ENCODE measurements at regions not wholly inside any gene's neighbourhood (a gene's known extent, or its start where the extent isn't known, plus 50 kb on each side); places are given as distances from the start of the nearest gene placed in this dataset.

DNA sequence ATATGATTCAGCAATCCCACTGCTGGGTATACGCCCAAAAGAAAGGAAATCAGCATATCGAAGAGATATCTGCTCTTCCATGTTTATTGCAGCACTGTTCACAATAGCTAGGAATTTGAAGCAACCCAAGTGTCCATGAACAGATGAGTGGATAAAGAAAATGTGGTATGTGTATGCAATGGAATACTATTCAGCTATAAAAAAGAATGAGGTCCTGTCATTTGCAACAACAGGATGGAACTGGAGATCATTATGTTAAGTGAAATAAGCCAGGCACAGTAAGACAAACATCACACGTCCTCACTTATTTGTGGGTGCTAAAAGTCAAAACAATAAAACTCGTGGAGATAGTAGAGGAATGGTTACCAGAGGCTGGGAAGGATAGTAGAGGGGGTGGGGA is 153.8 kb upstream of the LEF1 start:
- no peaks in the 10 kb centered on the region for H3K4me1 ChIP-seq (ENCODE audit: control insufficient read depth, insufficient read depth, low read length)
- TF ChIP-seq ZNF660 (tag by site-specific recombination; IDR thresholded peaks at IDR 0.05) (no peak), ZFP69B (tag by site-specific recombination; IDR thresholded peaks at IDR 0.05) (no peak), ZNF155 (tag by site-specific recombination; IDR thresholded peaks at IDR 0.05) (no peak), ZNF239 (tag by site-specific recombination; IDR thresholded peaks at IDR 0.05) (no peak), SP3 (tag by site-specific recombination; IDR thresholded peaks at IDR 0.05) (no peak)
- TF ChIP-seq, protein P1, sequence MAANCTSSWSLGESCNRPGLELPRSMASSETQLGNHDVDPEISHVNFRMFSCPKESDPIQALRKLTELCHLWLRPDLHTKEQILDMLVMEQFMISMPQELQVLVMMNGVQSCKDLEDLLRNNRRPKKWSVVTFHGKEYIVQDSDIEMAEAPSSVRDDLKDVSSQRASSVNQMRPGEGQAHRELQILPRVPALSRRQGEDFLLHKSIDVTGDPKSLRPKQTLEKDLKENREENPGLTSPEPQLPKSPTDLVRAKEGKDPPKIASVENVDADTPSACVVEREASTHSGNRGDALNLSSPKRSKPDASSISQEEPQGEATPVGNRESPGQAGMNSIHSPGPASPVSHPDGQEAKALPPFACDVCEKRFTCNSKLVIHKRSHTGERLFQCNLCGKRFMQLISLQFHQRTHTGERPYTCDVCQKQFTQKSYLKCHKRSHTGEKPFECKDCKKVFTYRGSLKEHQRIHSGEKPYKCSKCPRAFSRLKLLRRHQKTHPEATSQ (tag by site-specific recombination; IDR thresholded peaks at IDR 0.05), result no peak
- TF ChIP-seq, protein P2, sequence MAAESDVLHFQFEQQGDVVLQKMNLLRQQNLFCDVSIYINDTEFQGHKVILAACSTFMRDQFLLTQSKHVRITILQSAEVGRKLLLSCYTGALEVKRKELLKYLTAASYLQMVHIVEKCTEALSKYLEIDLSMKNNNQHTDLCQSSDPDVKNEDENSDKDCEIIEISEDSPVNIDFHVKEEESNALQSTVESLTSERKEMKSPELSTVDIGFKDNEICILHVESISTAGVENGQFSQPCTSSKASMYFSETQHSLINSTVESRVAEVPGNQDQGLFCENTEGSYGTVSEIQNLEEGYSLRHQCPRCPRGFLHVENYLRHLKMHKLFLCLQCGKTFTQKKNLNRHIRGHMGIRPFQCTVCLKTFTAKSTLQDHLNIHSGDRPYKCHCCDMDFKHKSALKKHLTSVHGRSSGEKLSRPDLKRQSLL (tag by site-specific recombination; IDR thresholded peaks at IDR 0.05), result no peak
- TF ChIP-seq, protein P3, sequence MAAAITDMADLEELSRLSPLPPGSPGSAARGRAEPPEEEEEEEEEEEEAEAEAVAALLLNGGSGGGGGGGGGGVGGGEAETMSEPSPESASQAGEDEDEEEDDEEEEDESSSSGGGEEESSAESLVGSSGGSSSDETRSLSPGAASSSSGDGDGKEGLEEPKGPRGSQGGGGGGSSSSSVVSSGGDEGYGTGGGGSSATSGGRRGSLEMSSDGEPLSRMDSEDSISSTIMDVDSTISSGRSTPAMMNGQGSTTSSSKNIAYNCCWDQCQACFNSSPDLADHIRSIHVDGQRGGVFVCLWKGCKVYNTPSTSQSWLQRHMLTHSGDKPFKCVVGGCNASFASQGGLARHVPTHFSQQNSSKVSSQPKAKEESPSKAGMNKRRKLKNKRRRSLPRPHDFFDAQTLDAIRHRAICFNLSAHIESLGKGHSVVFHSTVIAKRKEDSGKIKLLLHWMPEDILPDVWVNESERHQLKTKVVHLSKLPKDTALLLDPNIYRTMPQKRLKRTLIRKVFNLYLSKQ (tag by site-specific recombination; IDR thresholded peaks at IDR 0.05; ENCODE audit: borderline replicate concordance), result no peak
- TF ChIP-seq, protein P4, sequence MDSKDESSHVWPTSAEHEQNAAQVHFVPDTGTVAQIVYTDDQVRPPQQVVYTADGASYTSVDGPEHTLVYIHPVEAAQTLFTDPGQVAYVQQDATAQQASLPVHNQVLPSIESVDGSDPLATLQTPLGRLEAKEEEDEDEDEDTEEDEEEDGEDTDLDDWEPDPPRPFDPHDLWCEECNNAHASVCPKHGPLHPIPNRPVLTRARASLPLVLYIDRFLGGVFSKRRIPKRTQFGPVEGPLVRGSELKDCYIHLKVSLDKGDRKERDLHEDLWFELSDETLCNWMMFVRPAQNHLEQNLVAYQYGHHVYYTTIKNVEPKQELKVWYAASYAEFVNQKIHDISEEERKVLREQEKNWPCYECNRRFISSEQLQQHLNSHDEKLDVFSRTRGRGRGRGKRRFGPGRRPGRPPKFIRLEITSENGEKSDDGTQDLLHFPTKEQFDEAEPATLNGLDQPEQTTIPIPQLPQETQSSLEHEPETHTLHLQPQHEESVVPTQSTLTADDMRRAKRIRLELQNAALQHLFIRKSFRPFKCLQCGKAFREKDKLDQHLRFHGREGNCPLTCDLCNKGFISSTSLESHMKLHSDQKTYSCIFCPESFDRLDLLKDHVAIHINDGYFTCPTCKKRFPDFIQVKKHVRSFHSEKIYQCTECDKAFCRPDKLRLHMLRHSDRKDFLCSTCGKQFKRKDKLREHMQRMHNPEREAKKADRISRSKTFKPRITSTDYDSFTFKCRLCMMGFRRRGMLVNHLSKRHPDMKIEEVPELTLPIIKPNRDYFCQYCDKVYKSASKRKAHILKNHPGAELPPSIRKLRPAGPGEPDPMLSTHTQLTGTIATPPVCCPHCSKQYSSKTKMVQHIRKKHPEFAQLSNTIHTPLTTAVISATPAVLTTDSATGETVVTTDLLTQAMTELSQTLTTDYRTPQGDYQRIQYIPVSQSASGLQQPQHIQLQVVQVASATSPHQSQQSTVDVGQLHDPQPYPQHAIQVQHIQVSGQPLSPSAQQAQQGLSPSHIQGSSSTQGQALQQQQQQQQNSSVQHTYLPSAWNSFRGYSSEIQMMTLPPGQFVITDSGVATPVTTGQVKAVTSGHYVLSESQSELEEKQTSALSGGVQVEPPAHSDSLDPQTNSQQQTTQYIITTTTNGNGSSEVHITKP (tag by site-specific recombination; IDR thresholded peaks at IDR 0.05), result no peak
- H3K4me3 ChIP-seq (ENCODE audit: low read depth, low read length), result no peak overlapping the region
- no peaks in the 10 kb centered on the region for H3K9me3 ChIP-seq (ENCODE audit: control insufficient read depth, insufficient read depth, low read depth, low read length)
- POLR2A ChIA-PET, result no interaction called here
- CTCF ChIA-PET, result no interaction called here
- H3K36me3 ChIP-seq (ENCODE audit: control insufficient read depth in 2 of 2, insufficient read depth in 1 of 2, low read length in 2 of 2), result no peaks in the 10 kb centered on the region
- H3K27ac ChIP-seq (ENCODE audit: extremely low read depth, low read depth, low read length), result no peak overlapping the region

DNA sequence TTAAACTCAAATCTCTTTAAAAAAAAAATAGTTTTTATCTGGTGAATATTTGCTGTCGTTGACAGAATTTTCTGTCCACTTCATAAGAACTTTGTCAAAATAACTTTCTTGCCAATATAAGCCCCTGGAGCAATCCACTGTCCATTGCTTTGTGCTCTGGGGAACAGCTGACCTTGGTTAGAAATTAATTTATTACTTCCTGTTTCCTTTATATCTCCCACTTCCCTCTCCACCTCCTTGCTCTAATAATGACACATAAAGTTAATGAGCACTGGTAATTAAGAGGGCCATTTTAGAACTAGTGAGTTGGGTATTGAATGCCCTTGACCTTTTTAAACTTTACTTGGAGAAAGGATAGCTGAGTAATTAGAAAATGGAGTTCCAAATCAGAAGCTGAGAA is 151.3 kb upstream of the LEF1 start:
- H3K27ac ChIP-seq (ENCODE audit: extremely low read depth, low read depth, low read length), result no peak overlapping the region
- POLR2A ChIA-PET, result no interaction called here
- H3K4me3 ChIP-seq (ENCODE audit: low read depth, low read length), result no peak overlapping the region
- no peaks in the 10 kb centered on the region for H3K36me3 ChIP-seq (ENCODE audit: control insufficient read depth in 2 of 2, insufficient read depth in 1 of 2, low read length in 2 of 2)
- H3K9me3 ChIP-seq (ENCODE audit: control insufficient read depth, insufficient read depth, low read depth, low read length), result no peaks in the 10 kb centered on the region
- H3K4me1 ChIP-seq (ENCODE audit: control insufficient read depth, insufficient read depth, low read length), result no peaks in the 10 kb centered on the region
- CTCF ChIA-PET, result no interaction called here
- TF ChIP-seq ZBTB48 (tag by site-specific recombination; IDR thresholded peaks at IDR 0.05), result no peak
- TF ChIP-seq KLF10 (tag by site-specific recombination; IDR thresholded peaks at IDR 0.05), result no peak
- TF ChIP-seq ZNF221 (tag by site-specific recombination; IDR thresholded peaks at IDR 0.05; ENCODE audit: borderline replicate concordance), result no peak
- TF ChIP-seq SETDB1 (IDR thresholded peaks at IDR 0.05; ENCODE audit: insufficient read length, low read length), result no peak
- TF ChIP-seq ZNF211 (tag by site-specific recombination; IDR thresholded peaks at IDR 0.05; ENCODE audit: low read depth), result no peak
- TF ChIP-seq ZXDB (tag by site-specific recombination; IDR thresholded peaks at IDR 0.05), result no peak
- TF ChIP-seq, protein P5, sequence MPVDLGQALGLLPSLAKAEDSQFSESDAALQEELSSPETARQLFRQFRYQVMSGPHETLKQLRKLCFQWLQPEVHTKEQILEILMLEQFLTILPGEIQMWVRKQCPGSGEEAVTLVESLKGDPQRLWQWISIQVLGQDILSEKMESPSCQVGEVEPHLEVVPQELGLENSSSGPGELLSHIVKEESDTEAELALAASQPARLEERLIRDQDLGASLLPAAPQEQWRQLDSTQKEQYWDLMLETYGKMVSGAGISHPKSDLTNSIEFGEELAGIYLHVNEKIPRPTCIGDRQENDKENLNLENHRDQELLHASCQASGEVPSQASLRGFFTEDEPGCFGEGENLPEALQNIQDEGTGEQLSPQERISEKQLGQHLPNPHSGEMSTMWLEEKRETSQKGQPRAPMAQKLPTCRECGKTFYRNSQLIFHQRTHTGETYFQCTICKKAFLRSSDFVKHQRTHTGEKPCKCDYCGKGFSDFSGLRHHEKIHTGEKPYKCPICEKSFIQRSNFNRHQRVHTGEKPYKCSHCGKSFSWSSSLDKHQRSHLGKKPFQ (tag by site-specific recombination; IDR thresholded peaks at IDR 0.05), result no peak
- no peak for TF ChIP-seq ZNF146 (tag by site-specific recombination; IDR thresholded peaks at IDR 0.05)
- TF ChIP-seq, protein P6, sequence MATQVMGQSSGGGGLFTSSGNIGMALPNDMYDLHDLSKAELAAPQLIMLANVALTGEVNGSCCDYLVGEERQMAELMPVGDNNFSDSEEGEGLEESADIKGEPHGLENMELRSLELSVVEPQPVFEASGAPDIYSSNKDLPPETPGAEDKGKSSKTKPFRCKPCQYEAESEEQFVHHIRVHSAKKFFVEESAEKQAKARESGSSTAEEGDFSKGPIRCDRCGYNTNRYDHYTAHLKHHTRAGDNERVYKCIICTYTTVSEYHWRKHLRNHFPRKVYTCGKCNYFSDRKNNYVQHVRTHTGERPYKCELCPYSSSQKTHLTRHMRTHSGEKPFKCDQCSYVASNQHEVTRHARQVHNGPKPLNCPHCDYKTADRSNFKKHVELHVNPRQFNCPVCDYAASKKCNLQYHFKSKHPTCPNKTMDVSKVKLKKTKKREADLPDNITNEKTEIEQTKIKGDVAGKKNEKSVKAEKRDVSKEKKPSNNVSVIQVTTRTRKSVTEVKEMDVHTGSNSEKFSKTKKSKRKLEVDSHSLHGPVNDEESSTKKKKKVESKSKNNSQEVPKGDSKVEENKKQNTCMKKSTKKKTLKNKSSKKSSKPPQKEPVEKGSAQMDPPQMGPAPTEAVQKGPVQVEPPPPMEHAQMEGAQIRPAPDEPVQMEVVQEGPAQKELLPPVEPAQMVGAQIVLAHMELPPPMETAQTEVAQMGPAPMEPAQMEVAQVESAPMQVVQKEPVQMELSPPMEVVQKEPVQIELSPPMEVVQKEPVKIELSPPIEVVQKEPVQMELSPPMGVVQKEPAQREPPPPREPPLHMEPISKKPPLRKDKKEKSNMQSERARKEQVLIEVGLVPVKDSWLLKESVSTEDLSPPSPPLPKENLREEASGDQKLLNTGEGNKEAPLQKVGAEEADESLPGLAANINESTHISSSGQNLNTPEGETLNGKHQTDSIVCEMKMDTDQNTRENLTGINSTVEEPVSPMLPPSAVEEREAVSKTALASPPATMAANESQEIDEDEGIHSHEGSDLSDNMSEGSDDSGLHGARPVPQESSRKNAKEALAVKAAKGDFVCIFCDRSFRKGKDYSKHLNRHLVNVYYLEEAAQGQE (tag by site-specific recombination; IDR thresholded peaks at IDR 0.05), result no peak
- no peak for TF ChIP-seq ZNF626 (tag by site-specific recombination; IDR thresholded peaks at IDR 0.05)
- TF ChIP-seq ZNF792 (tag by site-specific recombination; IDR thresholded peaks at IDR 0.05), result no peak
- TF ChIP-seq ZNF600 (tag by site-specific recombination; IDR thresholded peaks at IDR 0.05), result no peak
- TF ChIP-seq ZNF112 (tag by site-specific recombination; IDR thresholded peaks at IDR 0.05), result no peak
